Adrenal gland (tissue), 9 donors: ENCODE measurements at regions not wholly inside any gene's neighbourhood (a gene's known extent, or its start where the extent isn't known, plus 50 kb on each side); places are given as distances from the start of the nearest gene placed in this dataset.

Source experiments
- DNase-seq, 7 donors: peaks; one replicate each; pipeline ENCODE4 v3.0.0-alpha.2; 2019 to 2020
- H3K27ac ChIP-seq, 5 donors: fragments of 200-600 bp; sonication (generic) in 4 of 5; 1 replicate in 3 of 5; 2 replicates in 2 of 5; pipeline versions ENCODE4 v1.5.1 to v1.8.0; 2016 to 2020; ENCODE audit warnings: mild to moderate bottlenecking in 1 of 5
- H3K27me3 ChIP-seq: fragments of 200-600 bp; 2 replicates; pipeline ENCODE4 v1.8.0; 2021
- H3K36me3 ChIP-seq, 2 donors: fragments of 200-600 bp; replicated peaks in 1 of 2; 1 replicate in 1 of 2; 2 replicates in 1 of 2; pipeline versions ENCODE4 v1.5.1 to v1.8.0; 2018 to 2022
- H3K4me1 ChIP-seq, 2 donors: fragments of 200-600 bp; replicated peaks in 1 of 2; 1 replicate in 1 of 2; 2 replicates in 1 of 2; pipeline versions ENCODE4 v1.5.1 to v1.8.0; 2018 to 2021
- H3K4me3 ChIP-seq, 4 donors: fragments of 200-600 bp; sonication (generic) in 3 of 4; one replicate each; pipeline ENCODE4 v1.5.1; 2016 to 2018
- H3K9me3 ChIP-seq, 3 donors: fragments of 200-600 bp; sonication (generic) in 1 of 3; replicated peaks in 1 of 3; 1 replicate in 2 of 3; 2 replicates in 1 of 3; pipeline versions ENCODE4 v1.5.1 to v1.8.0; 2016 to 2021
- POLR2A ChIP-seq, 2 donors: fragments of 450-650 bp; IDR thresholded peaks; one replicate each; pipeline ENCODE4 v1.6.1; 2017; ENCODE audit warnings: antibody characterized with exemption in 2 of 2, mild to moderate bottlenecking in 2 of 2, moderate library complexity in 1 of 2
- WGBS, 4 donors: extraction: QIAGEN DNeasy Blood & Tissue Kit in 2 of 4; methylation state at CpG; one replicate each; pipeline versions ENCODE4 v1.1.5 to v1.1.7; 2013 to 2017; 5-methylcytosine and 5-hydroxymethylcytosine counted together
- intact Hi-C, 2 donors: fragments of 100-400 bp; cut with DNase I; formaldehyde crosslinking; loops; one replicate each; pipeline versions ENCODE4 v1.14.1 to v1.15.0; 2022 to 2023
- TF ChIP-seq, protein P1 (sequence below), 6 experiments: fragments of 450-650 bp in 4 of 6; fragments of 200-600 bp in 2 of 6; sonication (generic) in 1 of 6; IDR thresholded peaks; 1 replicate in 5 of 6; 2 replicates in 1 of 6; pipeline versions ENCODE4 v1.5.1 to v1.8.0; 2016 to 2021; ENCODE audit warnings: antibody characterized with exemption in 6 of 6, mild to moderate bottlenecking in 2 of 6, moderate library complexity in 1 of 6
- donor health status: healthy with polysubstance abuse.
- donor health status: Bipolar disorder and iron deficiency.
- donor health status: DM: yes; HTN: yes; CAD: no.
- donor health status: DM: no; HTN: no; CAD: no.
- donor health status: DM: no; HTN: no; CAD: no.

GRCh38 chr16:9503251-9503984 is 412.0 kb downstream of the HAPSTR1 start:
- TF ChIP-seq POLR2A (IDR thresholded peaks at IDR 0.05) = no peak
- TF ChIP-seq, protein P1, sequence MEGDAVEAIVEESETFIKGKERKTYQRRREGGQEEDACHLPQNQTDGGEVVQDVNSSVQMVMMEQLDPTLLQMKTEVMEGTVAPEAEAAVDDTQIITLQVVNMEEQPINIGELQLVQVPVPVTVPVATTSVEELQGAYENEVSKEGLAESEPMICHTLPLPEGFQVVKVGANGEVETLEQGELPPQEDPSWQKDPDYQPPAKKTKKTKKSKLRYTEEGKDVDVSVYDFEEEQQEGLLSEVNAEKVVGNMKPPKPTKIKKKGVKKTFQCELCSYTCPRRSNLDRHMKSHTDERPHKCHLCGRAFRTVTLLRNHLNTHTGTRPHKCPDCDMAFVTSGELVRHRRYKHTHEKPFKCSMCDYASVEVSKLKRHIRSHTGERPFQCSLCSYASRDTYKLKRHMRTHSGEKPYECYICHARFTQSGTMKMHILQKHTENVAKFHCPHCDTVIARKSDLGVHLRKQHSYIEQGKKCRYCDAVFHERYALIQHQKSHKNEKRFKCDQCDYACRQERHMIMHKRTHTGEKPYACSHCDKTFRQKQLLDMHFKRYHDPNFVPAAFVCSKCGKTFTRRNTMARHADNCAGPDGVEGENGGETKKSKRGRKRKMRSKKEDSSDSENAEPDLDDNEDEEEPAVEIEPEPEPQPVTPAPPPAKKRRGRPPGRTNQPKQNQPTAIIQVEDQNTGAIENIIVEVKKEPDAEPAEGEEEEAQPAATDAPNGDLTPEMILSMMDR (IDR thresholded peaks at IDR 0.05) = no peak
- H3K36me3 ChIP-seq = no peaks in the 10 kb centered on the region
- intact Hi-C loops = no loop called here
- no peaks in the 10 kb centered on the region for H3K27me3 ChIP-seq
- no peaks in the 10 kb centered on the region for H3K9me3 ChIP-seq
- no peak overlapping the region for H3K27ac ChIP-seq
- DNase-seq = no peak
- H3K4me1 ChIP-seq = no peaks in the 10 kb centered on the region
- H3K4me3 ChIP-seq = no peak overlapping the region
- WGBS, 4 donors = 45 to 61% (median 56%) methylated on average over 3 of the region's 3 CpGs

- H3K27ac ChIP-seq = no peak overlapping the region
- no peaks in the 10 kb centered on the region for H3K4me1 ChIP-seq
- H3K27me3 ChIP-seq = no peaks in the 10 kb centered on the region
- TF ChIP-seq POLR2A (IDR thresholded peaks at IDR 0.05) = no peak
- no peak for DNase-seq
- no peak overlapping the region for H3K4me3 ChIP-seq
- intact Hi-C loops = no loop called here
- no peaks in the 10 kb centered on the region for H3K9me3 ChIP-seq
- WGBS, 4 donors = 77 to 83% (median 81%) methylated on average over 6 of the region's 6 CpGs
- H3K36me3 ChIP-seq = no peaks in the 10 kb centered on the region
These were observed 417.0 kb downstream of the HAPSTR1 start for GRCh38 chr16:9508328-9508936.

DNA sequence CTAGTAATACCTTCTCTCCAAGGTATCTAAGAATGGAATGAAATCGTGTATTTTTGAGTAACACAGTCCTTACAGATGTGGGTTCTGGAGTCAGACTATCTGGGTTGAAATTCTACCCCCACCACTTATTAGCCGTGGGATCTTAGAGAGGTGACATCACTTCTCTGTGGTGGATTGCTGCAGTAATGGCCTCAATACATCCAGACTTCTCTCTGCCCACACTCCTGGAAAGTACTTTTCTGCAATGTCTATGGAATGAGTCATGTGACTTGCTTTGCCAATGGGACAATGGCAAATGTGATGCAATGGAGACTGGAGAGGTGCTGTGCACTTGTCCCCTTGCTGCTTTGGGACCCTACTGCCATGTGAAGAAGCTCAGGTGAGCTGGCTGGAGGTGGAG is 418.2 kb downstream of the HAPSTR1 start:
- Histone ChIP-seq H3K27ac (no peak overlapping the region), H3K9me3 (no peaks in the 10 kb centered on the region), H3K4me1 (no peaks in the 10 kb centered on the region), H3K36me3 (no peaks in the 10 kb centered on the region), H3K27me3 (no peaks in the 10 kb centered on the region), H3K4me3 (no peak overlapping the region)
- TF ChIP-seq, protein P1 (IDR thresholded peaks at IDR 0.05) = no peak
- TF ChIP-seq POLR2A (IDR thresholded peaks at IDR 0.05) = no peak
- no peak for DNase-seq
- intact Hi-C loops = no loop called here
- WGBS, 4 donors = 54 to 68% (median 56%) methylated on average over 2 of the region's 2 CpGs

- Histone ChIP-seq H3K9me3 (no peaks in the 10 kb centered on the region), H3K27me3 (no peaks in the 10 kb centered on the region), H3K4me1 (no peaks in the 10 kb centered on the region), H3K4me3 (no peak overlapping the region), H3K36me3 (no peaks in the 10 kb centered on the region), H3K27ac (no peak overlapping the region)
- intact Hi-C loops = no loop called here
- WGBS, 4 donors = 51 to 69% (median 62%) methylated on average over 7 of the region's 7 CpGs
- TF ChIP-seq, protein P1 (IDR thresholded peaks at IDR 0.05) = no peak
- DNase-seq = no peak
These were observed 419.9 kb downstream of the HAPSTR1 start for GRCh38 chr16:9511389-9511788.

DNA sequence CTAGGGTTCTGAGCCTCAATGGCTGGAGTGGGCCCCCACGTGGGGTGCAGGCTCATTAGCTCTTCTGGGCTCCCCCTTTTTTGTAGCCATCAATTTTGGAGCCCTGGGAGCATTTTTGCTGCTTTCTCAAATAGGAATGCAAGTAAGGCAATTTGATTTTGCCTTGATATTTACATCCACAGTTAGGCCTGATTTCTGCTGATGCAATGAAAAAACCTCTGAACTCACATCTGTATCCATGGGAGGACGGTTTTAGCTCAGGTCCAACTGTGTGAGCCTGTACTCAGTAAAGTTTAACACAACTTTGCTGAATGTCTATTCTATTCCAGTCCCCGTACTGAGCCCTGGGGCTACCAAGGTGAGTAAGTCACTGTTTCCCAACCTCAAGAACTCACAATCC is 425.0 kb downstream of the HAPSTR1 start:
- no peaks in the 10 kb centered on the region for H3K27me3 ChIP-seq
- no peaks in the 10 kb centered on the region for H3K9me3 ChIP-seq
- no peak for DNase-seq
- no peaks in the 10 kb centered on the region for H3K36me3 ChIP-seq
- TF ChIP-seq, protein P1 (IDR thresholded peaks at IDR 0.05) = no peak
- no peak for TF ChIP-seq POLR2A (IDR thresholded peaks at IDR 0.05)
- H3K27ac ChIP-seq = no peak overlapping the region
- 68 to 86% (median 78%) methylated on average over 3 of the region's 3 CpGs for WGBS, 4 donors
- no peaks in the 10 kb centered on the region for H3K4me1 ChIP-seq
- no peak overlapping the region for H3K4me3 ChIP-seq
- intact Hi-C loops = no loop called here
